ENCODE measurements at regions not wholly inside any gene's neighbourhood (a gene's known extent, or its start where the extent isn't known, plus 50 kb on each side); places are given as distances from the start of the nearest gene placed in this dataset.

GRCh38 chr12:77772676-77773298 lies 57.9 kb upstream of the NAV3 start:
- no peak for TF ChIP-seq CTCF (IDR thresholded peaks at IDR 0.05)
- no peak for TF ChIP-seq POLR2A (IDR thresholded peaks at IDR 0.05)
